HL-60 (cell line): ENCODE measurements at regions not wholly inside any gene's neighbourhood (a gene's known extent, or its start where the extent isn't known, plus 50 kb on each side); places are given as distances from the start of the nearest gene placed in this dataset.
"Not testable (repeated sequence)": the region's sequence is repeated elsewhere in the genome, so short reads cannot be mapped to it uniquely, and the experiment has no call there.

Source experiments
- DNase-seq, 2 experiments: peaks; one replicate each; pipeline ENCODE4 v3.0.0-alpha.2; 2010 to 2020; ENCODE audit warnings: low read depth in 1 of 2, low spot score in 1 of 2
- H3K27ac ChIP-seq: fragments of 250-450 bp; sonication (Bioruptor Pico); replicated peaks from 2 replicates; pipeline ENCODE4 v1.5.1; 2020; ENCODE audit warnings: mild to moderate bottlenecking, moderate library complexity
- H3K27me3 ChIP-seq: fragments of 250-450 bp; sonication (Bioruptor Pico); 2 replicates; pipeline ENCODE4 v1.5.1; 2021; ENCODE audit warnings: mild to moderate bottlenecking, moderate library complexity; ENCODE audit not compliant: insufficient read depth, poor library complexity, severe bottlenecking
- H3K4me3 ChIP-seq: replicated peaks from 2 replicates; pipeline ENCODE4 v1.5.1; 2011; ENCODE audit warnings: mild to moderate bottlenecking, control low read depth, low read length; ENCODE audit not compliant: insufficient read depth
- GABPA ChIP-seq: IDR thresholded peaks from 2 replicates; pipeline ENCODE4 v1.6.1; 2012; ENCODE audit warnings: low read depth
- POLR2AphosphoS5 ChIP-seq: IDR thresholded peaks from 2 replicates; pipeline ENCODE4 v1.6.1; 2012; ENCODE audit warnings: low read depth
- SPI1 ChIP-seq: IDR thresholded peaks from 2 replicates; pipeline ENCODE4 v1.6.1; 2012; ENCODE audit warnings: low read depth, mild to moderate bottlenecking, borderline replicate concordance
- TF ChIP-seq, protein P1 (sequence below): IDR thresholded peaks from 2 replicates; pipeline ENCODE4 v1.6.1; 2012; ENCODE audit warnings: low read depth; ENCODE audit not compliant: insufficient replicate concordance
- TF ChIP-seq, protein P2 (sequence below): IDR thresholded peaks from one replicate; pipeline ENCODE4 v1.5.1; 2011; ENCODE audit warnings: low read length, control low read depth, inconsistent platforms; ENCODE audit not compliant: insufficient read depth

DNA sequence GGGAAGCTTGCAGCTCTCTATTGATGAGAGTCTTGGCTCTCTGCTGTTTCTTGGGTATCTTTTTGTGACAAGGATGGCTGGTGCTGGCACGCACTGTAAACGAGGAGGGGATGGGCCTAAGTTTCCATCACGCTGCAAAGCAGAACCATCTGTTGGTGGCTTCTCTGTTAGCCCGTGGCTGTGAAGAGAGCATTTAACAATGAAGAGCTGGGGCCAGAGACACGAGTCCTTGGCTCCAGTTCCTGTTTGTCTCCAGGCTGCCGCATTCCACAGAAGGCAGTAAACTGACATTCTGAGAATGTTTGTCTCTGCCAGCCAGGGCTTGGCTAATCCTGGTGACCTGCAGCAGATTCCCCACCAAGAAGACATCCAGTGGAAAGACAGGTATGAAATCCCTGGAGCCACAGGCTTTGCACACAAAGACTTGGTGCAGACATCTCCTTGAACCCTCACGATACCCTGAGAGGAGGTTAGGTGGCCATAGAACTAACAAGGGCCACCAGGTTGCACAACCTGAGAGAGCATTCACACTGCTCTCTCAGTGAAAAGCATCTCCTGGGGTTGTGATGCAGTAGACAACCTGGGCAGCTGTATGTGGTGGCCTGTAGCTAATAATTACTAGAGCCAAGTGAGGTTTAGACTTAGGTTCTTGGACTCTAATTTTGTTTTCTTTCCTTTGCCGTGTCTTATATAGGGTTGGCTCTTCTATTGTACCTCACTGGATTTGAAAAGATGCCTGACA lies 130.9 kb downstream of the ASB7 start:
- no peak overlapping the region for H3K27ac ChIP-seq
- TF ChIP-seq, protein P1, sequence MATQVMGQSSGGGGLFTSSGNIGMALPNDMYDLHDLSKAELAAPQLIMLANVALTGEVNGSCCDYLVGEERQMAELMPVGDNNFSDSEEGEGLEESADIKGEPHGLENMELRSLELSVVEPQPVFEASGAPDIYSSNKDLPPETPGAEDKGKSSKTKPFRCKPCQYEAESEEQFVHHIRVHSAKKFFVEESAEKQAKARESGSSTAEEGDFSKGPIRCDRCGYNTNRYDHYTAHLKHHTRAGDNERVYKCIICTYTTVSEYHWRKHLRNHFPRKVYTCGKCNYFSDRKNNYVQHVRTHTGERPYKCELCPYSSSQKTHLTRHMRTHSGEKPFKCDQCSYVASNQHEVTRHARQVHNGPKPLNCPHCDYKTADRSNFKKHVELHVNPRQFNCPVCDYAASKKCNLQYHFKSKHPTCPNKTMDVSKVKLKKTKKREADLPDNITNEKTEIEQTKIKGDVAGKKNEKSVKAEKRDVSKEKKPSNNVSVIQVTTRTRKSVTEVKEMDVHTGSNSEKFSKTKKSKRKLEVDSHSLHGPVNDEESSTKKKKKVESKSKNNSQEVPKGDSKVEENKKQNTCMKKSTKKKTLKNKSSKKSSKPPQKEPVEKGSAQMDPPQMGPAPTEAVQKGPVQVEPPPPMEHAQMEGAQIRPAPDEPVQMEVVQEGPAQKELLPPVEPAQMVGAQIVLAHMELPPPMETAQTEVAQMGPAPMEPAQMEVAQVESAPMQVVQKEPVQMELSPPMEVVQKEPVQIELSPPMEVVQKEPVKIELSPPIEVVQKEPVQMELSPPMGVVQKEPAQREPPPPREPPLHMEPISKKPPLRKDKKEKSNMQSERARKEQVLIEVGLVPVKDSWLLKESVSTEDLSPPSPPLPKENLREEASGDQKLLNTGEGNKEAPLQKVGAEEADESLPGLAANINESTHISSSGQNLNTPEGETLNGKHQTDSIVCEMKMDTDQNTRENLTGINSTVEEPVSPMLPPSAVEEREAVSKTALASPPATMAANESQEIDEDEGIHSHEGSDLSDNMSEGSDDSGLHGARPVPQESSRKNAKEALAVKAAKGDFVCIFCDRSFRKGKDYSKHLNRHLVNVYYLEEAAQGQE: no peak
- TF ChIP-seq, protein P2, sequence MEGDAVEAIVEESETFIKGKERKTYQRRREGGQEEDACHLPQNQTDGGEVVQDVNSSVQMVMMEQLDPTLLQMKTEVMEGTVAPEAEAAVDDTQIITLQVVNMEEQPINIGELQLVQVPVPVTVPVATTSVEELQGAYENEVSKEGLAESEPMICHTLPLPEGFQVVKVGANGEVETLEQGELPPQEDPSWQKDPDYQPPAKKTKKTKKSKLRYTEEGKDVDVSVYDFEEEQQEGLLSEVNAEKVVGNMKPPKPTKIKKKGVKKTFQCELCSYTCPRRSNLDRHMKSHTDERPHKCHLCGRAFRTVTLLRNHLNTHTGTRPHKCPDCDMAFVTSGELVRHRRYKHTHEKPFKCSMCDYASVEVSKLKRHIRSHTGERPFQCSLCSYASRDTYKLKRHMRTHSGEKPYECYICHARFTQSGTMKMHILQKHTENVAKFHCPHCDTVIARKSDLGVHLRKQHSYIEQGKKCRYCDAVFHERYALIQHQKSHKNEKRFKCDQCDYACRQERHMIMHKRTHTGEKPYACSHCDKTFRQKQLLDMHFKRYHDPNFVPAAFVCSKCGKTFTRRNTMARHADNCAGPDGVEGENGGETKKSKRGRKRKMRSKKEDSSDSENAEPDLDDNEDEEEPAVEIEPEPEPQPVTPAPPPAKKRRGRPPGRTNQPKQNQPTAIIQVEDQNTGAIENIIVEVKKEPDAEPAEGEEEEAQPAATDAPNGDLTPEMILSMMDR: no peak
- TF ChIP-seq POLR2AphosphoS5: no peak
- TF ChIP-seq GABPA: no peak
- no peak for TF ChIP-seq SPI1
- H3K27me3 ChIP-seq: no peaks in the 10 kb centered on the region
- DNase-seq: no peak
- no peak overlapping the region for H3K4me3 ChIP-seq

DNA sequence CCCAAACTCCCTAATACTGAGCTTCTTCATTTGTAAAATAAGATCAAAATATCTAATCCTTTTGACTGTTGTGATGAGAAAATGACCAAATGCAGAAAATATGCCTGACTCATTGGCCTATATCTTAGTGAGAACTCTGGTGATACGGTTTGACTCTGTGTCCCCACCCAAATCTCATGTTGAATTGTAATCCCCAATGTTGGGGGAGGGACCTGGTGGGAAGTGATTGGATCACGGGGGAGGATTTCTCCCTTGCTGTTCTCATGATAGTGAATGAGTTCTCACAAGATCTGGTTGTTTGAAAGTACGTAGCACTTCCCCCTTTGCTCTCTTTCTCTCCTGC lies 131.4 kb downstream of the ASB7 start:
- not testable (repeated sequence) for H3K4me3 ChIP-seq, DNase-seq, H3K27ac ChIP-seq, H3K27me3 ChIP-seq

DNA sequence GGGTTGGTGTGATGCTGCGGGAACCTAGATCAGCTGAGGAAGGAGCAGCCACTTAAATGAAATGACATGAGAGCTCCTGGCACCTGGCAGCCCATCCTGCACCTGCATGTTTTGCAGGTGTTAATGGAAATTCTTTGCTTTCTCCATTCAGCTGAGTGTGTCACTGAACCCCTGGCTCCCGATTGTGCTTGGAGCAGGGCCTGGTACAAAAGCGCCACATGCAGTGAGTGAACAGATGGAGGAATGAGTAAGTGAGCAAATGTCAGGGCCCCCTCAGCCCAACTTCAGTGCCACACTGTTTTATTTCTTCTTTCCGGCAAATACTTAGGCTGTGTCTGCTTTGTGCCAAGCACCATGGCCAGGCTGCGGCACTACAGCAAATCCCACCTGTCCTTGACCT lies 132.2 kb downstream of the ASB7 start:
- TF ChIP-seq GABPA: no peak
- TF ChIP-seq SPI1: no peak
- TF ChIP-seq POLR2AphosphoS5: no peak
- TF ChIP-seq, protein P1: no peak
- TF ChIP-seq, protein P2: no peak
- Histone ChIP-seq H3K27ac (no peak overlapping the region), H3K27me3 (no peaks in the 10 kb centered on the region), H3K4me3 (no peak overlapping the region)
- DNase-seq: no peak

DNA sequence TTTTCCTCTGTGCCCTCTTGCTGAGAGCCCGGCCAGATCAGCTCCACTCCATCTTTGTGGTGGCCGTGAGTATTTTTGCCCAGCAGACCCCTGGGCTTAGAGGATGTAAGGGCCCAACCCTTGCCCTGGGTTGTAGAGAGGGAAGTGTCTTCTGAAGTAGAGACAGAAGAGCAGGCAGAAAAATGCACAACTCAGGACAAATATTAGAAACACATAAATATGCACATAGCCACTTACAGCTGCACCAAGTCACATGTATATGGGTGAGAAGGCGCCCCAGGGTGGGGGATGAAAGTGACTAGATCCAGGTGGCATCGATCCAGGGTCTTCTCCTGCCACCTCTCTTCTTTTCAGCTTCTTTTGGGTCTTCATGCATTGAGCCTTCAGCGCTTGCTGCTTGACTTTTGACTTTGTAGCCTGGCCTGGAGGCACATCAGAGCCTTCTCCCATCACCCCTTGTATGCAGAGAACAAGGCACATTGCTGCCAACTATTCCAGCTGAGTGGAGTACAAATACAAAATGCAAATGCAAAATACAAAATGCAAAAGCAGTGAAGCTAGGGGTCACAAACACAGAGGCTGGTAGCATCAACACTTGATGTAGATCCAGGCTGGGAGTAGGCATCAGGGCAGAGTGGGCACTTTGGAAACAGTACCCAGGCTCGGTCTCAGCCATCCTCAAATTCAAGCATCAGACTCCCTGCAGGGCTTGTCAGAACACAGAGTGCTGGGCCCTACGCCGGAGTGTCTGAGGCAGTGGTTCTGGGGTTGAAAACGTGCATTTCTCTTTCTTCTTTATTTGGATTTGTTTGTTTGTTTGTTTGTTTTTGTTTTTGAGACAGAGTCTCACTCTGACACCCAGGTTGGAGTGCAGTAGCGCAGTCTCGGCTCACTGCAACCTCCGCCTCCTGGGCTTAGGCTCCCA lies 133.0 kb downstream of the ASB7 start:
- DNase-seq: no peak
- Histone ChIP-seq H3K4me3 (no peak overlapping the region), H3K27me3 (no peaks in the 10 kb centered on the region), H3K27ac (no peak overlapping the region)
- TF ChIP-seq SPI1 (no peak), GABPA (no peak), POLR2AphosphoS5 (no peak)
- TF ChIP-seq, protein P1: no peak
- TF ChIP-seq, protein P2: no peak
